KOPT-K1 (cell line): ENCODE measurements at regions not wholly inside any gene's neighbourhood (a gene's known extent, or its start where the extent isn't known, plus 50 kb on each side); places are given as distances from the start of the nearest gene placed in this dataset.
"Not testable (repeated sequence)": the region's sequence is repeated elsewhere in the genome, so short reads cannot be mapped to it uniquely, and the experiment has no call there.

Experiments
- H3K27ac ChIP-seq: fragments of 200-600 bp; sonication (generic); 2 replicates; pipeline ENCODE4 v1.5.1; 2016; ENCODE audit warnings: antibody characterized with exemption, mild to moderate bottlenecking, low read depth, low read length; ENCODE audit not compliant: poor library complexity, severe bottlenecking
- H3K36me3 ChIP-seq: fragments of 200-600 bp; sonication (generic); 2 replicates; pipeline ENCODE4 v1.5.1; 2017; ENCODE audit warnings: antibody characterized with exemption, mild to moderate bottlenecking, low read length, moderate library complexity; ENCODE audit not compliant: insufficient read depth
- H3K9me3 ChIP-seq: fragments of 200-600 bp; sonication (generic); 2 replicates; pipeline ENCODE4 v1.5.1; 2017; ENCODE audit warnings: antibody characterized with exemption, low read length, mild to moderate bottlenecking; ENCODE audit not compliant: insufficient read depth, poor library complexity, severe bottlenecking

GRCh38 chr12:92382383-92382878 is 236.8 kb upstream of the BTG1 start:
- Histone ChIP-seq H3K36me3 (no peaks in the 10 kb centered on the region), H3K9me3 (no peaks in the 10 kb centered on the region), H3K27ac (no peak overlapping the region)

GRCh38 chr12:92381856-92382255 is 236.2 kb upstream of the BTG1 start:
- H3K9me3 ChIP-seq, result no peaks in the 10 kb centered on the region
- no peak overlapping the region for H3K27ac ChIP-seq
- no peaks in the 10 kb centered on the region for H3K36me3 ChIP-seq

- Histone ChIP-seq H3K27ac (peak overlapping the region; percentile 34), H3K36me3 (no peaks in the 10 kb centered on the region), H3K9me3 (no peaks in the 10 kb centered on the region)
These were observed 233.2 kb upstream of the BTG1 start for GRCh38 chr12:92378682-92379479.

- H3K36me3 ChIP-seq, H3K9me3 ChIP-seq, H3K27ac ChIP-seq: not testable (repeated sequence)
These were observed 229.9 kb upstream of the BTG1 start for GRCh38 chr12:92375504-92375903.

GRCh38 chr12:92370828-92371227 is 225.2 kb upstream of the BTG1 start:
- H3K36me3 ChIP-seq, result no peaks in the 10 kb centered on the region
- no peaks in the 10 kb centered on the region for H3K9me3 ChIP-seq
- no peak overlapping the region for H3K27ac ChIP-seq

GRCh38 chr12:92369636-92370035 is 224.0 kb upstream of the BTG1 start:
- no peaks in the 10 kb centered on the region for H3K9me3 ChIP-seq
- no peaks in the 10 kb centered on the region for H3K36me3 ChIP-seq
- no peak overlapping the region for H3K27ac ChIP-seq

GRCh38 chr12:92369056-92369455 is 223.4 kb upstream of the BTG1 start:
- Histone ChIP-seq H3K36me3 (no peaks in the 10 kb centered on the region), H3K9me3 (no peaks in the 10 kb centered on the region), H3K27ac (no peak overlapping the region)

- Histone ChIP-seq H3K27ac (no peak overlapping the region), H3K36me3 (no peaks in the 10 kb centered on the region), H3K9me3 (peaks cover 14% of the 10 kb centered on the region)
These were observed 220.2 kb upstream of the BTG1 start for GRCh38 chr12:92365836-92366235.

GRCh38 chr12:92365333-92365732 is 219.7 kb upstream of the BTG1 start:
- no peaks in the 10 kb centered on the region for H3K36me3 ChIP-seq
- no peak overlapping the region for H3K27ac ChIP-seq
- peaks cover 19% of the 10 kb centered on the region for H3K9me3 ChIP-seq

- H3K27ac ChIP-seq, result peak overlapping the region; percentile 88
- no peaks in the 10 kb centered on the region for H3K36me3 ChIP-seq
- H3K9me3 ChIP-seq, result peaks cover 36% of the 10 kb centered on the region
These were observed 217.9 kb upstream of the BTG1 start for GRCh38 chr12:92363295-92364146.

GRCh38 chr12:92362785-92363184 is 217.1 kb upstream of the BTG1 start:
- H3K27ac ChIP-seq, result peak overlapping the region; percentile 88
- no peaks in the 10 kb centered on the region for H3K36me3 ChIP-seq
- H3K9me3 ChIP-seq, result peaks cover 43% of the 10 kb centered on the region

- Histone ChIP-seq H3K9me3 (peaks cover 50% of the 10 kb centered on the region), H3K36me3 (no peaks in the 10 kb centered on the region), H3K27ac (peak overlapping the region; percentile 88)
These were observed 216.5 kb upstream of the BTG1 start for GRCh38 chr12:92362126-92362525.

- H3K36me3 ChIP-seq, result no peaks in the 10 kb centered on the region
- peaks cover 50% of the 10 kb centered on the region for H3K9me3 ChIP-seq
- peak overlapping the region; percentile 49 for H3K27ac ChIP-seq
These were observed 214.9 kb upstream of the BTG1 start for GRCh38 chr12:92360543-92360942.

- H3K9me3 ChIP-seq, result peaks cover 50% of the 10 kb centered on the region
- peak overlapping the region; percentile 49 for H3K27ac ChIP-seq
- no peaks in the 10 kb centered on the region for H3K36me3 ChIP-seq
These were observed 214.0 kb upstream of the BTG1 start for GRCh38 chr12:92359581-92360209.
